ENCODE measurements at regions not wholly inside any gene's neighbourhood (a gene's known extent, or its start where the extent isn't known, plus 50 kb on each side); places are given as distances from the start of the nearest gene placed in this dataset.

DNA sequence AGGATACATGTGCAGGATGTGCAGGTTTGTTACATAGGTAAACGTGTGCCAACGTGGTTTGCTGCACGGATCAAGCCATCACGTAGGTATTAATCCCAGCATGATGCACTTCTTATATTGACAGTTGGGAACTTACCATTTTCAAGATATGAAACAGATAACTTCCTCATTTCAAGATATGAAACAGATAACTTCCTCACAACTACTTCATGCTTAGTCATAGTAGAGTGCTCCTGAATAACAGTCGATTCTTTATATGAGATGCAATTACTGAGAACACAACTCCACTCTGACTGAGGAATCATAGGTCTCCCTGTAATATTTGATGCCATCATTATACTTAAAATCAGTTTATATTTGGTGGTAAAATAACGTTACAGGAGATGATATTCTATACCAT lies 1124.3 kb downstream of the AMY1C start:
- no peaks in the 10 kb centered on the region for H3K79me2 ChIP-seq
- H3K4me2 ChIP-seq, result no peak overlapping the region
- no peak overlapping the region for H3K27ac ChIP-seq
- H3K4me3 ChIP-seq, result no peak overlapping the region
- 81% methylated on average over 6 of the region's 6 CpGs for WGBS (ENCODE audit: low lambda C conversion rate, missing lambda C conversion rate)
- H3K9me2 ChIP-seq (replicated peaks; ENCODE audit: insufficient read depth), result no peaks in the 10 kb centered on the region
- no peaks in the 10 kb centered on the region for H3K4me1 ChIP-seq (ENCODE audit: insufficient read depth)
- H3K9me3 ChIP-seq (ENCODE audit: low read depth), result no peaks in the 10 kb centered on the region
- no peak overlapping the region for H2AFZ ChIP-seq
- DNase-seq (ENCODE audit: low spot score), result no peak
- TF ChIP-seq, protein P1, sequence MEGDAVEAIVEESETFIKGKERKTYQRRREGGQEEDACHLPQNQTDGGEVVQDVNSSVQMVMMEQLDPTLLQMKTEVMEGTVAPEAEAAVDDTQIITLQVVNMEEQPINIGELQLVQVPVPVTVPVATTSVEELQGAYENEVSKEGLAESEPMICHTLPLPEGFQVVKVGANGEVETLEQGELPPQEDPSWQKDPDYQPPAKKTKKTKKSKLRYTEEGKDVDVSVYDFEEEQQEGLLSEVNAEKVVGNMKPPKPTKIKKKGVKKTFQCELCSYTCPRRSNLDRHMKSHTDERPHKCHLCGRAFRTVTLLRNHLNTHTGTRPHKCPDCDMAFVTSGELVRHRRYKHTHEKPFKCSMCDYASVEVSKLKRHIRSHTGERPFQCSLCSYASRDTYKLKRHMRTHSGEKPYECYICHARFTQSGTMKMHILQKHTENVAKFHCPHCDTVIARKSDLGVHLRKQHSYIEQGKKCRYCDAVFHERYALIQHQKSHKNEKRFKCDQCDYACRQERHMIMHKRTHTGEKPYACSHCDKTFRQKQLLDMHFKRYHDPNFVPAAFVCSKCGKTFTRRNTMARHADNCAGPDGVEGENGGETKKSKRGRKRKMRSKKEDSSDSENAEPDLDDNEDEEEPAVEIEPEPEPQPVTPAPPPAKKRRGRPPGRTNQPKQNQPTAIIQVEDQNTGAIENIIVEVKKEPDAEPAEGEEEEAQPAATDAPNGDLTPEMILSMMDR (IDR thresholded peaks at IDR 0.05; ENCODE audit: poor library complexity), result no peak
- no peak for TF ChIP-seq EZH2 (IDR thresholded peaks at IDR 0.05; ENCODE audit: borderline replicate concordance)
- TF ChIP-seq EZH2phosphoT487 (IDR thresholded peaks at IDR 0.05; ENCODE audit: low read depth, severe bottlenecking, unreplicated experiment), result no peak
- H3K27me3 ChIP-seq, result no peaks in the 10 kb centered on the region
- H3K36me3 ChIP-seq (replicated peaks; ENCODE audit: insufficient read depth, low read depth), result no peaks in the 10 kb centered on the region
- H4K20me1 ChIP-seq (ENCODE audit: insufficient read depth, poor library complexity, severe bottlenecking), result no peaks in the 10 kb centered on the region

DNA sequence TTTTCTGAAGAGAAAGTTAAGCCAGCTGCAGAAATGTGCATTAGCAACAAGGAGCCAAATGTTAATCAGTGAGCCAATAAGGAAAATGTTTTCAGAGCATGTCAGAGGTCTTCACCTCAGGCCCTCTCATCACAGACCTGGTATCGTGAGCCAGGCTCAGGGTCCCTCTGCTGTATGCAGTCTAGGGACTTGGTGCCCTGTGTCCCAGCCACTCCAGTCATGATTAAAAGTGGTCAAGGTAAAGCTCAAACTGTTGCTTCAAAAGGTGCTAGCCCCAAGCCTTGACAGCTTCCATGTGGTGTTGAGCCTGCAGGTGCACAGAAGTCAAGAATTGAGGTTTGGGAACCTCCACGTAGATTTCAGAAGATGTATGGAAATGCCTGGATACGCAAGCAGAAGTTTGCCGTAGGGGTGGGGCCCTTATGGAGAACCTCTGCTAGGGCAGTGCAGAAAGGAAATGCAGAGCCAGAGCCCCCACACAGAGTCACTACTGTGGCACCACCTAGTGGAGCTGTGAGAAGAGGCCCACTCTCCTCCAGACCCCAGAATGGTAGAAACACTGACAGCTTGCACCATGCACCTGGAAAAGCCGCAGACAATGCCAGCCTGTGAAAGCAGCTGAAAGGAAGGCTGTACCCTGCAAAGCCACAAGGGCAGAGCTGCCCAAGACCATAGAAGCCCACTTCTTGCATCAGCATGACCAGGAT lies 1128.7 kb downstream of the AMY1C start:
- no peak for DNase-seq (ENCODE audit: low spot score)
- Histone ChIP-seq H3K27ac (no peak overlapping the region), H3K27me3 (no peaks in the 10 kb centered on the region), H3K9me2 (replicated peaks; ENCODE audit: insufficient read depth) (no peaks in the 10 kb centered on the region), H3K4me2 (no peak overlapping the region), H3K4me1 (ENCODE audit: insufficient read depth) (no peaks in the 10 kb centered on the region), H4K20me1 (ENCODE audit: insufficient read depth, poor library complexity, severe bottlenecking) (no peaks in the 10 kb centered on the region), H3K36me3 (replicated peaks; ENCODE audit: insufficient read depth, low read depth) (no peaks in the 10 kb centered on the region), H3K79me2 (no peaks in the 10 kb centered on the region), H3K4me3 (no peak overlapping the region), H2AFZ (no peak overlapping the region), H3K9me3 (ENCODE audit: low read depth) (no peaks in the 10 kb centered on the region)
- no peak for TF ChIP-seq EZH2 (IDR thresholded peaks at IDR 0.05; ENCODE audit: borderline replicate concordance)
- TF ChIP-seq, protein P1 (IDR thresholded peaks at IDR 0.05; ENCODE audit: poor library complexity), result no peak
- TF ChIP-seq EZH2phosphoT487 (IDR thresholded peaks at IDR 0.05; ENCODE audit: low read depth, severe bottlenecking, unreplicated experiment), result no peak
- 46% methylated on average over 5 of the region's 5 CpGs for WGBS (ENCODE audit: low lambda C conversion rate, missing lambda C conversion rate)

DNA sequence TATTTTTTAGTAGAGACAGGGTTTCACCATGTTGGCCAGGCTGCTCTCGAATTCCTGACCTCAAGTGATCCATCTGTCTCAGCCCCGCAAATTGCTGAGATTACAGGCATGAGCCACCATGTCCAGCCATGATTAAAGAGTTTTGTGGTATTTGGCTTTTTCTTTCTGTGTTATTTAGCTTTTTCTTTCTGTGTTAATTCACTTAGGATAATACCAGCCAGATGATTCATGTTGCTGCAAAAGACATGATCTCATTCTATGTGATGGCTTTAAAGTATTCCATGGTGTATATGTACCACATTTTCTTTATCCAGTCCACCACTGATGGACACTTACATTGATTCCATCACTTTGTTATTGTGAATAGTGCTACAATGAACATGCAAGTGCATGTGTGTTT lies 1135.2 kb downstream of the AMY1C start:
- Histone ChIP-seq H3K4me3 (no peak overlapping the region), H3K27ac (no peak overlapping the region), H3K27me3 (no peaks in the 10 kb centered on the region), H3K9me3 (ENCODE audit: low read depth) (no peaks in the 10 kb centered on the region), H2AFZ (no peak overlapping the region), H3K4me2 (no peak overlapping the region), H3K9me2 (replicated peaks; ENCODE audit: insufficient read depth) (no peaks in the 10 kb centered on the region), H3K36me3 (replicated peaks; ENCODE audit: insufficient read depth, low read depth) (no peaks in the 10 kb centered on the region), H4K20me1 (ENCODE audit: insufficient read depth, poor library complexity, severe bottlenecking) (no peaks in the 10 kb centered on the region), H3K4me1 (ENCODE audit: insufficient read depth) (no peaks in the 10 kb centered on the region), H3K79me2 (no peaks in the 10 kb centered on the region)
- TF ChIP-seq, protein P1 (IDR thresholded peaks at IDR 0.05; ENCODE audit: poor library complexity), result no peak
- TF ChIP-seq EZH2phosphoT487 (IDR thresholded peaks at IDR 0.05; ENCODE audit: low read depth, severe bottlenecking, unreplicated experiment) (no peak), EZH2 (IDR thresholded peaks at IDR 0.05; ENCODE audit: borderline replicate concordance) (no peak)
- no peak for DNase-seq (ENCODE audit: low spot score)
- 69% methylated on average over 2 of the region's 2 CpGs for WGBS (ENCODE audit: low lambda C conversion rate, missing lambda C conversion rate)
